HG02870 (cell line): ENCODE measurements at regions not wholly inside any gene's neighbourhood (a gene's known extent, or its start where the extent isn't known, plus 50 kb on each side); places are given as distances from the start of the nearest gene placed in this dataset.
"Not testable (repeated sequence)": the region's sequence is repeated elsewhere in the genome, so short reads cannot be mapped to it uniquely, and the experiment has no call there.

ENCODE experiments used
- ATAC-seq: cut with Tn5 transposase; IDR thresholded peaks from one replicate; pipeline ENCODE4 v1.9.1; 2021; ENCODE audit warnings: mild to moderate bottlenecking, moderate library complexity; ENCODE audit not compliant: unreplicated experiment

DNA sequence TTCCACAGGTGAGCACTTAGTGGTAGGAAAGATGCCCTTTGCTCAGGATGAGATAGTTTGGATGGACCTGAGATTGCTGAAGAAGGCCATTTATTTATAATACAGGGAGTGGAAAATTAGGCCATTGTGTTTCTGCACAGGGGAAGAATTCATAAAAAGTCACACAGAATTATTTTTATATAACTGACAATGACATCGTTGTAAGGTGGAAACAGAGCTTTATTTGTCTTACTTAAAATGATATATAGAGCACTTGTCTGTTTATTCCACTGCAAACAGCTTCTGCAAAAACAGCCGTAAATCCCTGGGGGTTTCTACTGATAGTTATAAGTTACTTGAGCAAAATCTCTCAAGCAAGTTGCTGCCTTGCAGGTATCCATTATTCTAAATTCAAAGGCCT is 158.1 kb upstream of the ZNF521 start:
- no peak for ATAC-seq

DNA sequence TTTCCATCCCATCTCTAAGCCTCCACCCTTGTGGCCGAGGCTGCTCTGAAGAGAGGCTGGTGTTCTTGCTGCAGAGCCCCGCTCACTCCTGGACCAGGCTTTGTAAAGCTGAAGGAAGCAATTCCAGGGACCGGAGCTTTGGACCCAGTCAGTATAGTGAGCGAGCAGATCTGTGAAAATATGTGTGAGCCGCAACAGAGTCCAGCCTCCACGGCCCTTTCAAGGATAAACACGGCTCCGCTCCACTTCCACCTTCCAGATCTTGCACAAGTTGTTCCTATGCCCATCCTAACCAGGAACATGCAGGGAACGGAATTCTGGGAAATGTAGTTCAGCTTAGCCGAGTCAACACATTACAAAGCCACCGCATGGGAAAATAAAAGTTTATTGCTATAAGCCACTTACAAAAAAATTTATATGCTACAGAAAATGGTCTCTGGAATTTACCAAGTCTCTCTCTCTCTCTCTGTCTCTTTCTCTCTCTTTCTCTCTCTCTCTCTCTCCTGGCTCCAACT is 151.7 kb upstream of the ZNF521 start:
- no peak for ATAC-seq

DNA sequence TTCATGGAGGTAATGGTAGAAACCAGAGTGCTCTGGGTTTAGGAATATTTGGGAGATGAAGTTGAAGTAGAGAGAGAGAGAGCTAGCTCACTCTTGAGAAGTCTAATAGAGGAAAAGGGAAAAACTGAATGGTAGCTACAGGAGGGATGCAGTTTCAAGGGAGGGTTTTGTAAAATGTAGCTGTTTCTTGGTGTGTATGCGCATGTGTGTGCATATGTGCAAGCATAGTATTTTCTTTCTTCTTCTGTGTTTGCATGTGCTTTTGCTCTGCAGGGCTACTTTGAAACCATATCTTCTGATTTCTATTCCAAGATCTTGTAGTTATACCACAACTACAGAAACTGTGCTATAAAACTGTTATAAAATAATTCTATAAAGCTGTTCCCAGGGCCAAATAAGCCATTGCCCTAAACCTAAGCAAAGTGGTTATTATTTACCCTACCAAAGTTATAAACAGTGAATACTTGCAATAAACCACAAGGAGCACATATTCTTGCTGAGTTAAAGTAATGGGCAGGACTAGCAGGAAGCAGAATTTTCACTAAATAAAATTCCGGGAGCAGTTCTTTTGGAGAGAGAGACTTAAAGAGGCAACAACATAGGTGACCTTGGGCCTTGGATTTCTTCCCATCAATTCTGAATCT is 145.3 kb upstream of the ZNF521 start:
- no peak for ATAC-seq

DNA sequence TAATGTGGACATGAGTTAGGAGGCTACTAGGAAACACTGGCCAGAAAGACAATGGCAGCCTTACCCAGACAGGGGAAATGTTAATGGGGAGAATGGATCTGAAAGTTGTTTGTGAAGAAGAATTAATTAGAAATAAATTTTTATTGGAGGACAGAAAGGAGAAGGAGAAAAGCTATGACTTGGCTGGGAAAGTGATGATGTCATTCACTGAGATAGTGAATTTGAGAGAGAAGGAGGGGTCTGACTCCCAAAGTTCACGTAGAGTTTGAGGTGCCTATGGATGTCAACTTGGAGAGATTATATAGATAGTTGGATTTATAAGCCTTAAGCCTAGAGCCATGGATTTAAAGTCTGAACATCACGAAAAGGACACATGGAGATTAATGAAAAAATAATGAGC is 144.6 kb upstream of the ZNF521 start:
- no peak for ATAC-seq

DNA sequence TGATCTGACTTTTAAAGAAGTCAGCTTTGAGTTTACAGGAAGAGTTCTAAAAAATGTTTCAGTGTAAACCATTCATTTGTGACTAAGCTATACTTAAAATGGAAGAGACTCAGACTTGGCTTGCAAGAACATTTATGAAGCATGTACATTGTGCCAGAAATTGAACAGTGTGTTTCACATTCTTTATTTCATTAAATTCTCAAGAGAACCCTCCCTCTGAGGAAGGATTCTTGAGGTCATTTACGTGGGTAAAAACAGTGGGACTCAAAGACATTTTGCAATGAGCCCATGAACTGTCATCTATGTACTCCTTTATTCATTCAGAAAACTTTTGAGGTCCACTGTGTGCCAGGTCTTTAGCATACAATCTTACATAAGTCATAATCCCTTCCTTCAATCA is 143.6 kb upstream of the ZNF521 start:
- ATAC-seq, result no peak

DNA sequence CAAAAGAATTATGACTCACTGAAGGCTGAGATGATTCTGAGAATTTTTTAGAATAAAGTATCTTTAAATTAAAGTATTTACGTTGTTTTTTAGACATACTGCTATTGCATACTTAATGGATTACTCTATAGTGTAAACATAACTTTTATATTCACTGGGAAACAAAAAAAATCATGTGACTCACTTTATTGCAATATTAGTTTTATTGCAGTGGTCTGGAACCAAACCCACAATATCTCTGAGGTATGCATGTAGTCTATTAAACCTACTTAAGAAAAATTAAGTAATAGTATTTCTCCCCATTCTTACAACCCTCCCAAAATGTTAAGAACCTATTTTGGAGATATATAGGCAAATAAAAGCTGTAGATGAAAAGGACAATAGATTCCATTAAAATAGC is 142.9 kb upstream of the ZNF521 start:
- no peak for ATAC-seq

DNA sequence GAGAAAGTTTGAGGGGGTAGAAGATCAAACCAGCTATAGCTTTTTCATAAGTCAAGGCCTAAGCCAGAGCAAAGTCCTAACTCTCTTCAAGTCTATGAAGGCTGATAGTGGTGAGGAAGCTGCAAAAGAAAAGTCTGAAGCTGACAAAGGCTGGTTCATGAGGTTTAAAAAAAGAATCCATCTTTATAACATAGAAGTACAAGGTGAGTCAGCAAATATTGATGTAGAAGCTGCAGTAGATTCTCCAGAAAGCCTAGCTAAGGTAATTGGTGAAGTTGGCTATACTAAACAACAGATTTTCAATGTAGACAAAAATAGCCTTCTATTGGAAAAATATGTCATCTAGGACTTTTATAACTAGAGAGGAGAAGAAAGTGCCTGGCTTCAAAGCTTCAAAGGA is 141.4 kb upstream of the ZNF521 start:
- no peak for ATAC-seq

DNA sequence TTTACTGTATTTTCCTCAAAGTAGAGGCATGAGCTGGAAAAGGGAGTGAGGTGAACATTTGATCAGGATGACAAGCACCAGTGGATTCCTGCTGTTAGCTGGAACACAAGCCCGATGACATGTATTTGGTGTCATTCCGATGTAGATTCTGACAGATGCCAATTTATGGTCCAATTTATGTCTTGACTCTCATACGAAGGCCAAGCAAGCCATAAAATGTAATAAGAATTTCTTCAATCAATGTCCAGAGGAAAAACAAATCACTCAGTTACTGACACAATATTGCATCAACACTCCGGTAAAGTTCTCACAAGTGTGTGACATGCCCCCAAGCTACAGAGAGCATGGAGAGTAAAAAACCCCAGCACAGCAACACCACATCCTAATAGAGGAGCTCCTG is 138.3 kb upstream of the ZNF521 start:
- no peak for ATAC-seq

DNA sequence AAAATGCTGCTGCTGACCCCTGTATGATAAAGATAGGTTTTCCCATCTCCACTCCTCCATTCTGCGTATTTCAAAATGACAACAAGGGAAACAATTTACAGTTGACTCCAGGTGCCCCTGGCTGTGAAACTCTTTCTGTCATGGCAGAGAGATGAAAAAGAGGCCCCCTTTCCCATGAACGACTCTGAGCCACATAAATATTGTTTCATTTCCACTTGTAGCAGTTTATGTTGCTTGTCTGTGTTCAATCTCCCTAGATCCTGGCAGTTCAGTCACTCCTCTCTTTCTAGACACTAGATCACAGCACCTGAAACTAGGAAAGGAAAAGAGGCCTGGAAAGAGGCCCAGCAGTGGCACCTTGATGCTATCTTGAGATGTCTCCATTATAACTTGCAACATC is 121.0 kb upstream of the ZNF521 start:
- no peak for ATAC-seq

DNA sequence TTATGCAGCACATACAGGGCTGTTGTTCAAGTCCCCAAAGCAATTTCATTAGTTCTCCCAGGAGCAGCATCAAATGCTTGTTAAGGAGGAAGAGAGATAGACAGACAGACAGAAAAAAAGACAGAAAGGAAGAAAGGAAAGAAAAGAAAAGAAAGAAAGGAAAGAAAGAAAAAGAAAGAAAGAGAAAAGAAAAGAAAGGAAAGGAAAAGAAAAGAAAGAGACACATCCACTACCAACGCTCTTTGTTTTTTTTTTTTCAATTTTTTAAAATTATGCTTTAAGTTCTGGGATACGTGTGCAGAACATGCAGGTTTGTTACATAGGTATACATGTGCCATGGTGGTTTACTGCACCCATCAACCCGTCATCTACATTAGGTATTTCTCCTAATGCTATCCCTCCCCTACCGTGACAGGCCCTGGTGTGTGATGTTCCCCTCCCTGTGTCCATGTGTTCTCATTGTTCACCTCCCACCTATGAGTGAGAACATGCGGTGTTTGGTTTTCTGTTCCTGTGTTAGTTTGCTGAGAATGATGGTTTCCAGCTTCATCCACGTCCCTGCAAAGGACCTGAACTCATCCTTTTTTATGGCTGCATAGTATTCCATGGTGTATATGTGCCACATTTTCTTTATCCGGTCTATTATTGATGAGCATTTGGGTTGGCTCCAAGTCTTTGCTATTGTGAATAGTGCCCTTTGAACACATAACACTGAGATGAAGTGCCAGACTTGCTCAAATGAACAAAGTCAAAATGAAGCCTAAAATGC is 119.0 kb upstream of the ZNF521 start:
- not testable (repeated sequence) for ATAC-seq

DNA sequence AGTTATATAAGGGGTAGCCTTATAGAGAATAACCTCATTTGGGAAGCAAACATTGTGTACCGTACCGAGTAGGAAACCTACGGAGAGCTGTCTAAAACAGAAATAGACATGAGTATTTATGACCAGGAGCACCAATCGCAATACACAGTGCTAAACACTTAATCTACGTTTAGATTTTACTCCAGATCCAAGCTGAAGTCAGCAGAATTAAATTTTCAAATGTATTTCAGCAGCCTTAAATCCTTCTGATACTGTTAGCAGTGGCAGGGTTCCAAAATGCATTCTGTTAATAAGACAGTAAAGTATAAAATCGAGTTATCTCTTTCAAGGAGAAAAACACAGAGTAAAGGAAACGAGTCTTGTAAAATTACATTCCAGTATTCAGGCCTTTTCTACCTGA is 118.1 kb upstream of the ZNF521 start:
- ATAC-seq, result no peak

DNA sequence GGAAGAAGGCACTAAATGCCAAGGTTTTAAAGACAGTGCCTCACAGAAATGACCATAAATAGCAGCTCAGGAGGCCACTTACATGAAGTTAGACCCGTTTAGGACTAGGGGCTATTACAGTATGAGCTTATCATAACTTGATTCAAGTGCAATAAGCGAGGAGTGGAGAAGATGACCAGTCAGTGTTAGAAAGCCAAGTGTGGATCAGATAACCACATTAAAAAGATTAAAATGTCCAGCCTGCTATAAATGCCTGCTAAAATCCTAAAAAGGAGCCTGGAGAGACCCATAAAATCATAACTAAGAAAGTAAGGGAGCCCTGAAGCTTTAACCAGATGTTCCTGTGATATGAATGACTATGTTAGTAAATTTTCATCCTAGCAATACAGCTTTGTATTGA is 117.5 kb upstream of the ZNF521 start:
- ATAC-seq, result no peak

DNA sequence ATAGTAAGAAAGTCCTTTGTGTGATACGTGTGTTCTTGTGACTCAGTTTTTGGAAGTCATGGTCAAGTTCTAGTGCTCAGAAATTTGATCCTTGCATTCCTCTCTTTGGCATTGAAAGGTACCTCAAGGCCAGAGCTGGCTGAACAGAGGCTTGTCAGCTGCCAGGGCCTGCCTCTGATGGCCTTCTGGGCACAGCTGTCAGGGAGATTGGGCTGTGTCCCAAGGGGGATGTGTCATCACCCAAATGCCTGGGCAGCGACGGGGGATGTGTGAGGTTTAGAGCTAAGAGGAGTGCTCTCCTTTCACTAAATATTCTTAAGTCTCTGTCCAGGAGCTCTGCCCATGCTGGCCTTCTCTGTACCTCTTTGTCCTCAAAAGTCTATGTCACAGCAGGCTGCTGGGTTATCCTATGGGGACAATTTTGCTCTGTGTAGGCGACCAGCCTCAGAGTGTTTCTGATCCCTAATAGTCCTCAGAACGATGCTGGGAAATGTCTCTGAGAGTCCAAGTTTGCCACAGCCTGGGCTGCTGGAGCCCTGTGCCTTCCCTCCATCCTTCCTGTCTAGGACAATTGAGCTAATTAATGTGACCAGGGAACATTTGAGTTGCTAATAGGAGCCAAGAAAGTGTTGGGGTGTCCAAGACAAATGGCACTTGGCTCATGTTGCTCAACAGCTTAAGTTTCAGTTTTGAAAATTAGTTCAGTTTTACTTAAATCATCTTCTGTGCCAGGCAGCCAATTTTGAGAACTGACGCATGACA is 115.4 kb upstream of the ZNF521 start:
- no peak for ATAC-seq

DNA sequence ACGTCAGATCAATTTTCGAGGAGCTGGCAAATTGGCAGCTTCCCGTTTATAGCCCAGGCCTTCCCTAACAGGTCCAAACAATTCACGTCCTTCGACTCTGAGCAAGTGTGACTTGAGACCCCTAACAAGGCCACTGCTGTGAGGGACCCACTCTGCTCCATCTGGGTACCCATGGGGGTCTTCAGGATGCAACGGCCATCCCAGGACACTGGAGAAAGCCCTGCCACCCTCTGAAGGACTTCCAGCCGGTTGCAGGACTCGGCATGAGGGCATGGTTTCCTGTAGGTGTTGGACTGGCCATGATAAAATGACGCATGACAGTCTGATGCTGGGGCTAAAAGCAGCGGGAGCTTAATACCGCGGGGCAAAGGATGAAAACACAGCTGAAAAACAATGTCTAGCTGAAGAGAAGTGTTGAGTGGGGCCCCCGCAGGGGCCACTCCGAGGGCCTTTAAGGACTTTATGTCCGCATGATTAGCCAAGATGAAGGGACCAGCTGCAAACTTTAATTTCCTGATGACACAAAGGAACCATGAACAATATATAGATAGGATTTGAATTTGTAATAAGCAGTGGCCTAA is 113.3 kb upstream of the ZNF521 start:
- ATAC-seq, result no peak

DNA sequence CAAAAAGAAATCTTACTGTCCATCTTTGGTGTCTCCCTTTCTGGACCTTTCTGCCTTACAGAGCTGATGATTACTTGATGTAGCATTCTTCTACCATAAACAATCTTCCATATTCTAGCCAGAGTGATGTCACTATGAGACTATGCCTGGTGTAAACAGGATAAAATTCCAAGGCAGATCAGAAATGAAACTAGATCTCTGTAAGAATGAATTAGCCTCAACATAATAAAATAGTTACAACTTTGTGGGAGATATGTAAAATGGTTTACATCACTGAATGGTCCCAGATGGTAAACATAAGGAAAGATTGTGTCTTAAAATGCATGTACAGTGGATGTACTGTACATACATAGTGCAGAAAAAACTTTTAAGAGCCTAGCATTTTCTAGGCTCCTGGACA is 112.3 kb upstream of the ZNF521 start:
- ATAC-seq, result no peak

DNA sequence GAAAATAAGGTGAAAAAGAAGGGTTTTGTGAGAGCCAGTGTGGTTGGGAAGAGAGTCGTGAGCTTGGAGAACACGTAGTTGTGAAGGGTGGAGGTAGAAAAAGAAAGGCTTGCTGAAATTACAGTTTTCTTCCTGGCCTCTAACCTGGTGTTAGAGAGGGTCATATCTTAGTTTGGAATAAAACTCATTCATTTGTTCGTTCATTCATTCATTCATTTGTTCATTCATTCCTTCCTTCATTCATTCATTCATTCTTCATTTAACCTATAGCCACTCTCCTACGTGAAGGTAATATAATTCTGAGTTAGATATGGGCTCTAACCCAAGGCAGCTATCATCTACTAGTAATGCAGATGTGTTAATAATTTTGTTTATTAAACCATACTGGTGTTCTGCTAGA is 111.8 kb upstream of the ZNF521 start:
- no peak for ATAC-seq

DNA sequence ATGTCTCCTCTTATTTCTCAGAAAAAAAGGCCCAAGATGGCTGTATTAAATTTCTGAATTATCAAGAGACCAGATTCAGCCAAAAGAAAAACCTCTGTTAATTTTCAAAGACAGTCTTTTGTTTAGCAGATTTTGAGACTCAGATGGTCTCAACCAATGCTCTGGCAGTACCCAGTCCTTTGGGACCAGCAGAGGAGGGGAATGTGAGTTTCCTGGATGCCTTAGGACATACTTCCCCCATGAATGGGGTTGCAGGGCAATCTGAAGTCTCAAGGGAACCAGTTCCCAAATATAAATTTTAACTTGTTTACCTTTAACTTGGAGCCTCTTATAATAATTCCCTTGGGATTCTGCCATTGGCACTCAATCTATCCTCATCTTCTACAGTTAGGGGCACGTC is 107.8 kb upstream of the ZNF521 start:
- ATAC-seq, result no peak

DNA sequence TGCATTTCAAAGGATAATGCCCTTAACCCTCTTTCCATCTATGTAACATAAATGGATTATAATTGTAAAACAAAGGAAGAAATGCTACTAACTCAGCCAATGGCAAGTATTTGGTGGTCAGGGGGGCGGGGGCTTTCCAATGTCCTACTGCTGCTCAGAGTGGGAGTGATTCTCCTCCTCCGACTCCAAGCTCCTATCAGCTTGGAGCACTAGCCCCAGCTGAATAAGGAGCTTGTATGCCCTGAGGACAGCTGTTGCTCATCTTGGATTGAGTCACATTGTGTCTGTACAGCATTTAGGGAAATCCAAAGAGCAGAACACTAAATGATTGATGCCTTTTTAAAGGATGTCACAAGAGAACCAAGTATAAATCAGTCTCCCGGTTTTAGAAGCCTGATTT is 105.6 kb upstream of the ZNF521 start:
- ATAC-seq, result no peak

DNA sequence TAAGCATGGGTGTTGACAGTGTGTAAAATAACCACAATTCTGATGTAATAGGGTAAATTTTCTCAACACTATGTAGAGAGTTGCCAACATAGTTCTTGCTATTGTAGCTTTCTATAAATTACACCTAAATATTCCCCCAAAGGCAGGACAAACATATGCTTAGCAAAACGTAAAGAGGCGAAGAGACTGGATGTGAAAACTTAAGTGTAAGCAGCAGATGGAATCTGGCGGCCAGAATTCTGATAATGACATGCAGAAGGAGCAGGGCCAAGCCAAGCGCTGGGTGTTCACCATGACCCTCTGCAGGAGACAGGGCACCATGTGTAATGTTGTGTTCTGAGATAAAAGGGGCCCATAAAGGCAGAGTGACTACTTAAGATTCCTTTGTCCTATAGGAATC is 105.2 kb upstream of the ZNF521 start:
- no peak for ATAC-seq

DNA sequence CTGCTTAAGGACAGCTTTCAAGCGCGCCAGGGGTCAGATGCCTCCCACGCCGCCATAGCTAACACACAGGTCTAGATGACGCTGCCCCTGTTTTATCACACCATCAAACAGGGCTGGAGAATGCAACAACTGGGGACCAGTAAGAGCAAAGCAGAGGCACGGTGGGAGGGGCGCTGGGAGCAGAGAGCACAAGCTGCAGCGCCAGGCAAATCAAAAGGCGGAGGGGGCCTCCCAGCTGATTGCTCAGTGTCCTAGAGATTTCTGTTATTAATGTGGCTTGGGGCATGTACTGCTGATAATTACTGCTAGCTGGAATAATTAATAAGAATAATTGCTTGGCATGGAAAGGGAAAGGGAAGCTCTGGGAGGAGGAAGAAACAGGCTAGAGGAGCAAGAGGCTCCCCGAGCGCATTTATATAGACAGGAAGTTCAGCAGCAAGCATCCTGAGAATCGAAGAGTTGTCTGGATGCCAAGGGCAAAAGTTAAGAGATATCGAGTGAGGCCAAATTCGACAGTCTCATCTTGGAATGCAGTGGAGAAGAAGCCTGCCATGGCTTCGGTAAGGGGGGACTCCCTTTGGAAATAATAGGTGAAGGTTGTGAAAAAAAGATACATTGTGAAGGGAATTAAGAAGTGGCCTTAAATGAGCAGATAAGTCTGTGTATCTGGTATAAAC is 104.5 kb upstream of the ZNF521 start:
- no peak for ATAC-seq

DNA sequence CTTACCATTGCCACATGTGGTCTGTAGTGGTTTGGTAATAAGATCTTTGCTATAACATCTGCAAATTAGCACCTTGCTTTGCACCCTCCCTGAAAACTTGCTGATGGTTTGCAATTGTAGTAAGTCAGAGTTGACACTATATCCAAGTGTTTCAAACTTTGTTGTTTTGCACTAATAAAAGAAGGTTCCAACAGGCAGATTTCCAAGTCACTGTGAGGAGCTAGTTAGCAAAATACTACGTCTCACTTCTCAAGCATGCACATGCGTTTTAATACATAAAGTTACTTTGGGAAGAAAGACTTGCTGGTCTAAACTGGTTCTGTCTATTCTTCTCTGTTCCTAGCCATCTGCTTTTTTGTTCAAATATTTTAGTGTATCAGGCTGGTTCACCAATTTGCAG is 103.7 kb upstream of the ZNF521 start:
- ATAC-seq, result no peak
